Stimulated activated CD4-positive, alpha-beta T cell treated with anti-CD3 and anti-CD28 coated beads, Interleukin-4, amount 100 ng/mL, for 24 hours (primary cell): ENCODE measurements at regions not wholly inside any gene's neighbourhood (a gene's known extent, or its start where the extent isn't known, plus 50 kb on each side); places are given as distances from the start of the nearest gene placed in this dataset.
"Not testable (repeated sequence)": the region's sequence is repeated elsewhere in the genome, so short reads cannot be mapped to it uniquely, and the experiment has no call there.

Experiments used
- DNase-seq: peaks from one replicate; pipeline ENCODE4 v3.0.0-alpha.2; 2020

DNA sequence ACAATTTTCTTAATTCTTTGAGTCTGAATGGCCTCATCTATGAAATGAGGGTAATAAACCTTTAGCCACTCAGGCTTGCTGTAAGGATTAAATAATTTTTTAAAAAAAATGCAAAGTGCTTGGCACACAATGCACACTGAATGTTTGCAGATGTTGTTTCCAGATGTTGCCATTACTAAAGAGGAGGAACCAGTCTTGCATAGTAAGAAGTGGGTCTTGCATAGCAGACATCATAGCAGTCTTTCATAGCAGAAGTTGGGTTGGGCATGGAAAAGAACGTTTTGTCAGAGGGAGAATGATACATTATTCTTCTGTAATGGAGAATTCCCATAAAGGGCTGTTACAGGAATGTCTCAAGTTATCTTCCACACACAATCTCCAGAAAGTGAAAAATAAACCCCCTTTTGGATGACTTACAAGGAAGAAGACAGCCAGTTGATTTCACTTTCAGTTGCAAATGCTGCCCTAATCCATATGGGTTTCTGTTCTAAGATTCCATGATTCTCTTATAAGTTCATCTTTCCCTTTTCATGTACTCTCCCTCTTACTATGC is 327.7 kb downstream of the SUCLG1 start:
- no peak for DNase-seq

DNA sequence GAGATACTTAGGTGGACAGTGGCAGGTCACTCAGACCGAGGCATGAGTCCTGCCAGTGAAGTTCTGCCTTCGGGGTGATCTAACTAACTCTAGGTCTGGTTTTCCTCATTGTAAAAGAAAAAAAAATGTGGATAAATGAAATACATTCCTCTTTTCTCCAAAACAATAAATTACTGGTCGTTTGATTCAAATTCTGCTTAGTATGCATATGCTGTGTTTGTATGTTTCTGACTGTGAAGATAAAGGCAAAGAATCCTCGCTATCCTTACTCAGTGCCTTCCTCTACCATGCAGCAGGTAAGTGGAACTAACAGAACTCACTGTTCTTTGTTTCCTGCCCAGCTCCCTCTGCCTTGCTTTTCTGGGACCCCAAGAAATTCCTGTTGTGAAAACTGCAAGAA is 330.1 kb downstream of the SUCLG1 start:
- DNase-seq, result no peak

DNA sequence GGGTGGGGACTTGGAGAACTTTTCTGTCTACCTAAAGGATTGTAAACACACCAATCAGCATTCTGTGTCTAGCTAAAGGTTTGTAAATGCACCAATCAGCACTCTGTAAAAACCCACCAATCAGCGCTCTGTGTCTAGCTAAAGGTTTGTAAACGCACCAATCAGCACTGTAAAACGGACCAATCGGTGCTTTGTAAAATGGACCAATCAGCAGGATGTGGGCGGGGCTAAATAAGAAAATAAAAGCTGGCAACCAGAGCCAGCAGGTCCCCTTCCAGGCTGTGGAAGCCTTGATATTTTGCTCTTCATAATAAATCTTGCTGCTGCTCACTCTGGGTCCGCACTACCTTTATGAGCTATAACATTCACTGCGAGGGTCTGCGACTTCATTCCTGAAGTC is 331.3 kb downstream of the SUCLG1 start:
- DNase-seq, result not testable (repeated sequence)

DNA sequence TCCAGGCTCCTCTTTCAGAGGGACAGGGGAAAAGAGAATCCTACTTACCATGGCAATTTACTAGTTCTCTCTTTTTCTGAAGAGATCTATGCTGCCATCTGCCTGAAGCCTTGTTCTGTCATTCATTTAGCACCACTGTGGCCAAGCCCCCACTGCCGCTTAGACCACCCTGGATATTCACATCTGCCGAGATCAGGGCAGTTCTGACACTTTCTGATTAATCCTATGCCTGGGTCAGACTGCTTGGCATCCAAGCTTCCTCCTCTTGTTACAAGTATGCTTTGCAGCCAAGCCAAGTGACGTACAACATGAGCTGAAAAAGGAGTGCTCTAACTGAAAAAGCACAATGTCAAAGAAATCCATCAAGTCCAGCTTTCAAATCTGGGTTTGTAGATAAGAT is 332.6 kb downstream of the SUCLG1 start:
- no peak for DNase-seq

DNA sequence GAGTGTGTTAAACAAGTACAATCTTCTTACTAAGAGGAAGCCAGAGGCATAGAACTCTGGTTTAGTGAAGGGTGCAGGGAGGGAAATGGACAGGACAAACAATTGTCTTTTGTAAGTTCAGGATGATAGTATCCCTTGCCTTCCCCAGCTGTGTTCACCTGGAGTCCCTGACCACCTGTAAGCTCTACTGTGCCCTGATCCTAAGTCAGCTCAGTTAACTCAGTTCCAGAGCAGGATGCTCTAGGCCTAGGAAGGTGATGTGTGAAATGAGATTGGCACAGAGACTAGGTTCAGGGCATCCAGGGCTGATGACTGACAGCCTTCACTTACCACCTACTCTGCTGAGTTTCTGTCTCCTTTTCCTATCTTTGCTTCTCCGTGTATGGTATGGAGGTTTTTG is 333.0 kb downstream of the SUCLG1 start:
- DNase-seq, result no peak

DNA sequence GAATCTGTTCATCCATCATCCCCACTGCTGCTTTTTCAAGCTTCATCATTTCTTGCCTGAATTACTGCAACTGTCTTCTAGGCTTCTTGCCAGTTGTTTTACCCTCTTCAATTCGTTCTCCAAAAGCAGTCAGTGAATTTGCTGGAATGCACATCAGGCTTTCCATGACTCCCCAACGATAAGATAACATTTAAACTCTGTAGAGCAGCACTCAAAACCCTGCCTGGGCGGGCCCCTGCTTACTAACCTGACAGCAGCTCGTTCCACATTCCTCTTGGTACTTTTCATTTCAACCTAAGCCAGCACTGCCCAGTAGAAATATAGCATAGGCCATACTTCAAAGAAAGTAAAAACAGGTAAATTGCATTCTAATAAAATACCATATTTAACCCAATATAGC is 342.9 kb downstream of the SUCLG1 start:
- DNase-seq, result no peak

DNA sequence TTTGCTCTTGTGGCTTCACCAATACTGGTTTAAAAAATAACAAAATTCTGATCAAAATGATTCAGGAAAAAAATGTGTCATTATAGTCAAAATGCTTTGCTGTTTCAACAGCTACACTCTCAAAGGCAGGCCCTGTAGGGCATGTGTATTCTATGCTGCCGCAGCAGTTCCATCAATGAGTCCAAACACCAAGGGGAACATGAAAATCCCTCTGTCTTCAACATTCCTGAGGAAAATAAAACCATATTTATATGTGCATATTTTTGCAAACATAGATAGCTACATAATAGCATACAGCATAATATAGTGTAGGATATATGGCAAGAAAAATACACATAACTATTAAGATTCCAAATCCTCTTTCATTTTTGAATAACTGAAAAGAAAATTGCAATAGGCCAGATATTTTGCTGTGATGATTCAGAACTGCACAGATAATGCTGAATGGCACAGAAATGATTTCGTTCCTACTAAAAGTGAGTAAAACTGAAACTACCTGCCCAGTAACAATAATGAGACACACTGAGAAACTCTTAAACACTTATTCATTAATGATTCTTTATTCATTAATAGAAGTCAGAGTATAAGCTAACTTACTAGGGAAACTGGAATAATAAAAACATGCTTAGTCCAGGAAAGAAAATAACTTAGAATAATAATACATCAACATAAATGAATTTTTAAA is 343.8 kb downstream of the SUCLG1 start:
- no peak for DNase-seq

DNA sequence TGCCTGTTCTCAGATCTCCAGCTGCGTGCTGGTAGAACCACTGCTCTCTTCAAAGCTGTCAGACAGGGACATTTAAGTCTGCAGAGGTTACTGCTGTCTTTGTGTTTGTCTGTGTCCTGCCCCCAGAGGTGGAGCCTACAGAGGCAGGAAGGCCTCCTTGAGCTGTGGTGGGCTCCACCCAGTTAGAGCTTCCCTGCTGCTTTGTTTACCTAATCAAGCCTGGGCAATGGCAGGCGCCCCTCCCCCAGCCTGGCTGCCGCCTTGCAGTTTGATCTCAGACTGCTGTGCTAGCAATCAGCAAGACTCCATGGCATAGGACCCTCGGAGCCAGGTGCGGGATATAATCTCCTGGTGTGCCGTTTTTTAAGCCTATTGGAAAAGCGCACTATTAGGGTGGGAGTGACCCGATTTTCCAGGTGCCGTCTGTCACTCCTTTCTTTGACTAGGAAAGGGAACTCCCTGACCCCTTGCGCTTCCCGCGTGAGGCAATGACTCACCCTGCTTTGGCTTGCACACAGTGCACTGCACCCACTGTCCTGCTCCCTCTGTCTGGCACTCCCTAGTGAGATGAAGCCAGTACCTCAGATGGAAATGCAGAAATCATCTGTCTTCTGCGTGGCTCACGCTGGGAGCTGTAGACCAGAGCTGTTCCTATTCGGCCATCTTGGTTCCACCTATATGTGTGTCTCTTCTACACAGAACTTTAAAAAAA is 355.1 kb downstream of the SUCLG1 start:
- not testable (repeated sequence) for DNase-seq

DNA sequence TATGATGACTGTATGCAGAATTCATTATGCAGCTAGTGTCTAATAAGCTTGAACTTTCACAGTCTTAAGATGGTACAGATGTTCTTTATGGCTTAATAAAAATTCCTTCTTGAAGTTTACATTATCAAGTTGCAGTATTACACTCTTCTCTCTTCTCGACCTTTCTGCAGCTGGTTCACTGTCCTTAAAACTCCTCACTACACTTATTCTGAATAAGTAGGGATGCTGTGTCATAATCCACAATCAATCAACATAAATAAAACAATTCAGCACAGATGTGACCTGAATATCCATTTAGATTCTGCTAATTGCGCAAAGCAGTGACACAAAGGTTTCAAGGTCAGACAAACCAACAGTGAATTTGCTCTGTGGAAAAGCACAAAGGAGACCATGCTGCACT is 356.8 kb downstream of the SUCLG1 start:
- no peak for DNase-seq

DNA sequence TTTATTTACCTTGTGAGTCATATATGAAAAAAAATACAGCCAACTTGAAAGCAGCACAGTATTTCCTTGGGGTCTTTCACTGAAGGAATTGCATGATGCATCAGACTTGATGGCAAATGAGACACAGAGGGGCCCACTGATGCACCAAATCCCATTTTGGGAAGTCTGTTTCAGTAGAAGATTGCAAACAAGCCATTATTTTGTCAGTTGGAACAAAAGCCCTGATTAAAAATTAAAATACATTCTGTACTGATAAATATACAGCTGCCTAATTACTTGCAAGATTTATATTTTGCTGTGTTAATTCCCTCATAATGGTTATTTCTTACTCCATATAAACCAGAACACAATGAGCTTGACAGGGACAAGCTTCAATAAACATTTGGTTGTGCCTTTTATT is 370.4 kb downstream of the SUCLG1 start:
- no peak for DNase-seq

DNA sequence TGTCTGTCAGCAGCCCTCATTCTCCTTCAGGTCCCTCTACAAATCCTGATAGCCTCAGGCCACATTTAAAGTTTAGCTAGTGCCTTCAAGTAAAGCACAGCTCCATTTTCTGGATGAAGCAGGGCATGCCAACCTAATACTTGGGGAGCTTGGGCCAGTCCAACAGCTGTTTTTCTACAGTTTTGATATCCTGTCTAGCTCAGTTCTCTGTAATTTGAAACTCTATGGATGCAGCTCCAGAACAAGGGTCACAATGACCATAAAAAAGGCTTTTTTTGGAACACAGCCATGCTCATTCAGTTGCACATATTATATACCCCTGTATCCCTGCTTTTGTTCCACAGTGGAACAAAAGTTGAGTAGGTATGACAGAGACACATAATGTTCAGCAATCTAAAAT is 373.5 kb downstream of the SUCLG1 start:
- no peak for DNase-seq

DNA sequence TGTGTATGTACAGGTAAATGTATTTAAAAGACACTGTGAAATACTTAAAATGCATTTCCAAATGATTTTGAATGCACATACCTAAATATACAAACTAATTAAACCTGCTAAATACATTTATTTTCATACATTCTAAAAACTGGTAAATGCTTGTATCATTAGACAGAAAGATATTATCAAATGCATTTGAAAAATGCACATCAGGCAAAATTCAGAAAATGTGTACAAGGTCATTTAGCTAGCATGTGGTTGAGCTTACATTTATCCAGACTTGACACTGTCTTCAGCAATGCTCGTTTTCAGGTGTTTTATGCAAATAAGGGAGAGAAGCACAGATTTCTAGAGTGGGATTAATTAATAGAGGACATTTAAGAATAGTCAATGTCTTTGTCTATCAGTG is 374.2 kb downstream of the SUCLG1 start:
- no peak for DNase-seq

DNA sequence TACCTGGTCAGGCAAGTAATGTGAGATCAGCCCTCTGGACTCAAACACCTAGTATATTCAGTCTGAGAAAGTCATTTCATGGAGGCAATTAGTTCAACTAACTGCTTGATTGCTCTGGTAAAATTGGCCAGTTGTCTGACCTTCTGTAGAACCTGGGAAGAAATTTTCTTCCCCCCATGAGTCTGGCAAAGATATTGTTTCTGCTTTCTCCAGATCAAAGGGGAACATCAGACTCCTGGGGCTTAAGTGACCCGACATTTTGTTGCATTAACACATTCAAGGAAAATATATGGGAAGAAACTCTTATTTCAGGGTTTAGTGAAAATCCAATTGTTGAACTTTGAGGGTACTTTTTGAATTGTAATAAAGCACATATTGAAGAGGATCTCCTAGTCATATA is 375.1 kb downstream of the SUCLG1 start:
- no peak for DNase-seq

DNA sequence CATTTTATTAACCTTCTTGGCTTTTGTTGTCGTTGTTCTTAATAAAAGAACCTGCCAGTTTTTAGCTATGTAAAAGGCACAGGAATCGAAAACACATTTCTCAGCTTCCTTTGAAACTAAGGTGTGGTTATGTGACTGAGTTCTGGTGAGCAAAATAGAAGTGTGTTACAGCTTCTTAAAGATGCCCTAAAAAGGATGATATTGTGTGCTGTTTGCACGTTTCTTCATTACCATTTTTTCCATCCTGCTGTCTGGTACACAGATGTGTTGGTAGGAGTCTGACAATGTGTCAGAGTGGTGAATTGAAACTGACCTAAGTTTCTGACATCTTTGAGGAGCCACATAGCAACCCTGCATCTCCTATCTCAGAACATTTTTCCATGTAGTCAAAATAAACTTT is 380.6 kb downstream of the SUCLG1 start:
- DNase-seq, result no peak

DNA sequence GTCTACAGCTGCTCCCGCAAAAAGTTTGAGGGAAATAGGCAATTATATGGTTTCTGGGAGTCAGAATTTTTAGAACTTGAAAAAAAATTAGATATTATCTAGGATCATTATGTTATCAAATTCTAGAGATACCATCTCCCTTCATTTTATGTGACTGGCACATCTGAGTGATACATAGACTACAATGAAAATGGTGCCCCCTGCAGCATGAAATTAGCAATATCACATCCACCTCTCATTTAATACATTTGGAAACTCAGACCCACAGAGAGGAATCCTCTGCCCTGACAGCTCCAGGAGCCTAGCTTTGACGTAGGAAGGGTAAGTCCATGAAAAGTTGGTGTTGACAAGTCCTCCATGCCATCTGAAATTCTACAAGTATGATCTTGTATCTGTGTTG is 381.6 kb downstream of the SUCLG1 start:
- no peak for DNase-seq

DNA sequence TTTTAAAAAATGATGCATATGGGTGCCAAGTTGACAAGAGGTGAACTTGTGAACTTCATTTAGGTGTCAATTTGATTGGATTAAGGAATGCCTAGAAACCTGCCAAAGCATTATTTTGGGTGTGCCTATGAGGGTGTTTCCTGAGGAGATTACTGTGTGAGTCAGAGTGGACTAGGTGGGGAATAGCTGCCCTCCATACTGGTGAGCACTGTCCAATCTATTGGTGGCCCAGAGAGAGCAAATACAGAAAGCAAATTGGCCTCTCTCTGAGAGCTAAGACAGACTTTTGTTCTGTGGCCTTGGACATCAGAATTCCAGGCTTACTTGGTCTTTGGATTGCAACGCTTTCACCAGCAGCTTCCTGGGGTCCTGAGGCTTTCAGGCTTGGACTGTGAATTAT is 388.0 kb downstream of the SUCLG1 start:
- DNase-seq, result no peak

DNA sequence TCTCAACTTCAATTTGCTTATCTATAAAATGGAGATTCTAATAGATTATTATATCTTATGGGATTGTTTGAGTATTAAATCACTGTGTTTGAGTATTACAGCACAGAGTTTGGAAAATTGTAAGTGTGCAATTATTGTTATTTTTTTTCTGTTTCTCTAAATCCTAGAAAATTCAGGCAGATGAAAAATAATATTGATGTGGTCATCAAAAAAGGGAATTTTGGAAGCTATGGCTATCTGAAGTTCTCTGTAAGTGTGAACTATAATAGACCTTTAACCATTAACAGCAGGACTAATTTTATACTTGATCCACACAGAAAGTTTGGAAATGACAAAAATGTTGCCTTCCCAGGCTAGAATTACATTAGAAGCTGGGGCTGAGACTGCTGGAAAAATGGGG is 393.2 kb downstream of the SUCLG1 start:
- no peak for DNase-seq

DNA sequence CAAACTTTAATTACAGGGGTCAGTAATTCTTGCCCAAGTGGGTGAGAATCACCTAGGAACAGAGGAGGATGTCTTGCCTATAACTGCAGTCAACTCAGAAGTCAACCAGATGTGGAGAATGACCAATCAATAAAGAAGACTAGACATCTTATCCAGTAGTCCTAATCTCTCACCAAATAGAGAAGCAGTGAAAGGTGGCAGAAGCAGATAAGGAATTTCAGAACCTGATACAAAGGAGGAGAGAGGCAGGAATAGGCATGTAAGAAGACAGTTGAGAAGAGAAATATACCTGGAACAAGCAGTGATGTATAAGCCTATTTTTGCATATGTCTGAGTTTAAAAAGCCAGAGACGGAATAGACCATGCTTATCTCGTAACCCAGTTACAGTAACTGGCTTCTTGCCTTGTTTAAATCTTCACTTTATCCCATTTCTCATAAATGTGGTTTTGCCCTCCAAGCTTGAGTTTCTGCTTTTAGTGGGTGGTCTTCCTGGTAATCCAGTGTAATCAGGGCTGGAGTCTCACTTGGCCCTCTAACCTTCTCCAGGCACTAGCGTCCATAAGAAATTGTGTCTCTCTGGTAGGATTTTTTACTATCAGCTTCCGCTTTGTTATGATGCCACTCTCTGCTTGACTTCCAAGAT is 401.0 kb downstream of the SUCLG1 start:
- no peak for DNase-seq

DNA sequence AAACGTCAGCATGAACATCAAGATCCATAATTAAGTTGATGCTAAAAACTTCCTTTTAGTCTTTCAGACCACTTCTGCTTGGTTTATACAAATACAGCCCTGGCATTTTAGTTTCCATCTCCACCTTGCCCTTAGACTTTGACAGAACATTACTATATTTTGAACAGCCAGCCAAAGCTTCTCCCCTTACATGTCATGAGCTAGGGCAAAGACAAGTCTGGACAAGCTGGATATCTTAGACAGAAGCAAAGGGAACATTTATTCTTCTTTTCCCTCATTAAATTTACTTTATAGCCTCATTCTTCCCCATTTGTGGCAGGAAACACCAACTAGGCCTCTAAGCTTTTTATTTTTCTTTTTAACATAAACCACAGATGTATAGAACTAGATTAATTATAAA is 403.3 kb downstream of the SUCLG1 start:
- no peak for DNase-seq

DNA sequence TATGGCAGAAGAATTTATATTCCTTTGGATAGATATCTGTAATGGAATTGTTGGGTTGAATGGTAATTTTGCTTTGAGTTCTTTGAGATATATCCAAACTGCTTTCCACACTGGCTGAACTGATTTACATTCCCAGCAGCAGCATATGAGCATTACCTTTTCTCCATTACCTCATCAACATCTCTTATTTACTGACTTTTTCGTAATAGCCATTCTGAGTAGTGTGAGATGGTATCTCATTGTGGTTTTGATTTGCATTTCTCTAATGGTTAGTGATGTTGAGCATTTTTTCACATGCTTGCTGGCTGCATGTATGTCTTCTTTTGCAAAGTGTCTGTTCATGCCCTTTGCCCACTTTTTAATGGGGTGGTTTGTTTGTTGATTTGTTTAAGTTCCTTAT is 404.5 kb downstream of the SUCLG1 start:
- DNase-seq, result not testable (repeated sequence)

DNA sequence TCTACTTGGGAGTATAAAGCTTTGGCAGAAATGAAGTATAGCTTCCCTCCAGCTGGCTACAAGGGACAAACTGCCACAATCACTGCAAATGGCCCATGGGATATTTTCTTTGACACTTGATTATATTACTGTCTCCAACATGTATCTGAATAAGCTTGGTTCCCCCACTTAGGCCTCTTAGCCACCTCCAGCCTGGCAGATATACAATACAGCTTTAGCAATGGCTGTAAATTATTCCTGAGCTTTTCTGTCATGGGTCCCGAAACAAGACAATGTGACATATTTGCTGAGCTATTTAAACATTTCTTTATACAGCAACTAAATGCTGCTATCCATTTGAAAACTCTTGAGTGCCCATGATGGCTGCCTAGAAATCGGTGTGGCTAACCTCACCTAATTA is 406.2 kb downstream of the SUCLG1 start:
- DNase-seq, result no peak

DNA sequence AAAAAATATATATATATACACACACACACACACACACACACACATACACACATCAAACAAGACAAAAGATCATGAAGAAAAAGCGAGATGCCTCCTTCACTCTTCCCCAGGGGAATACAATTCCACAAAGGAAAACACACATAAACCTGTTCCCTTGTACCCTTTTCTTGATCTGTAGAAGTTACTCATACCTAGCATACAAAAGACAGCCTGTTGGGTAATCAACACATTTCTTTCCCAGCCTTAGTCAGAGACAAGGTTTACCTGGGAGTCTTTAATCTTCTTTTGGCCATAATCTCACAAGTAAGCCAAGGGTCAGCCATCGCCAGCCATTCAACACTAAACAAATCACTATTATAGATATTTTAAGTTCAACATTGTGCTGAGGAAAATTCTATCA is 407.0 kb downstream of the SUCLG1 start:
- no peak for DNase-seq

DNA sequence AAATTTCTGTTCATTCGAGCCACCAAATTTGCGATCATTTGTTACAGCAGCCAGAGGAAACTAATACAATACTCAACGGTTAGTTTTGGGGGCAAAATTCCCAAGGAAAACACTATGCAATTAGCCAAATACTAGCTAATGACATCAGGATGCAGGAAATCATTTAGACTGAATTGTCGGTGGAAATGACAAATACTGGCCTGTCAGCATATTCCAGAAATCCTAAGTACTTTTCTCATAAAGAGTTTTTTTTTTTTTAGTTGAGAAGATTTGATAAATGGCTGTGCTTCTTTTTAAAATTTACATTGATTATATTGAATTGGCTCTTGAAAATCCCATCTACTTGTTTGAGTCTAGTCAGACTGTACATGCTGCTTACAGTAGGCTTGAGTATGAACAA is 410.1 kb downstream of the SUCLG1 start:
- no peak for DNase-seq

DNA sequence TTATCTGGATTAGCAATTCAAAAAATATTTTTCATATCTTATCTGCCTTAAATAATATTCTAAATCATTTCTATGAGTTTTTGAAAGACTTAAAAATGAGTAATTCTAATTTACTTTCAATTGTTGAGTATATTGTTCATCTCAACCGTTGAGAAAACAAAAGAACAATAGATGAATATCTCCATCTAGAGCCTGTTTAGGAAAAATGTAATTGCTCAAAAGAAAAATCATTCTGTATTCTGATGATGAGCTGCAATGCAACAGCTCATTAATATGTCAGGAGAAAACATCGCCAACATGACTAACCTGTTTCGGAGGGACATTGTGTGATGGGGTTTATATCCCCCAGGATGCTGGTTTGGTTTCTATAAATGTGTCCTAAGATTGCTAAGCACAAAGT is 417.6 kb downstream of the SUCLG1 start:
- DNase-seq, result no peak
